Adipocyte (in vitro differentiated cells): ENCODE measurements at regions not wholly inside any gene's neighbourhood (a gene's known extent, or its start where the extent isn't known, plus 50 kb on each side); places are given as distances from the start of the nearest gene placed in this dataset.
A peak's percentile ranks its signal among the peaks of the same experiment; 100 is the strongest.

Experiments
- DNase-seq: peaks from one replicate; pipeline ENCODE4 v3.0.0-alpha.2; 2015; ENCODE audit warnings: low read depth
- H3K27me3 ChIP-seq: replicated peaks from 2 replicates; pipeline ENCODE4 v1.7.0; 2013; ENCODE audit warnings: mild to moderate bottlenecking, low read length, moderate library complexity; ENCODE audit not compliant: control insufficient read depth, insufficient read depth
- H3K36me3 ChIP-seq: 2 replicates; pipeline ENCODE4 v1.7.0; 2013; ENCODE audit warnings: low read length, mild to moderate bottlenecking, moderate library complexity; ENCODE audit not compliant: control insufficient read depth, insufficient read depth, severe bottlenecking
- H3K4me1 ChIP-seq: 2 replicates; pipeline ENCODE4 v1.7.0; 2013; ENCODE audit warnings: mild to moderate bottlenecking, low read length, moderate library complexity; ENCODE audit not compliant: control insufficient read depth, insufficient read depth
- H3K4me3 ChIP-seq: 2 replicates; pipeline ENCODE4 v1.7.0; 2013; ENCODE audit warnings: mild to moderate bottlenecking, low read length, moderate library complexity
- H3K9ac ChIP-seq: 2 replicates; pipeline ENCODE4 v1.7.0; 2013; ENCODE audit warnings: mild to moderate bottlenecking, low read length, moderate library complexity
- H3K9me3 ChIP-seq: 2 replicates; pipeline ENCODE4 v1.7.0; 2013; ENCODE audit warnings: mild to moderate bottlenecking, low read length, moderate library complexity; ENCODE audit not compliant: control insufficient read depth

- DNase-seq, result no peak
- no peak overlapping the region for H3K4me3 ChIP-seq
- H3K4me1 ChIP-seq, result no peaks in the 10 kb centered on the region
- H3K36me3 ChIP-seq, result no peaks in the 10 kb centered on the region
- peaks cover 3% of the 10 kb centered on the region for H3K9me3 ChIP-seq
- H3K9ac ChIP-seq, result no peak overlapping the region
- no peaks in the 10 kb centered on the region for H3K27me3 ChIP-seq
Measured at GRCh38 chr9:118128313-118128712, 424.1 kb downstream of the TLR4 start.

- Histone ChIP-seq H3K4me1 (no peaks in the 10 kb centered on the region), H3K36me3 (no peaks in the 10 kb centered on the region), H3K4me3 (no peak overlapping the region), H3K27me3 (no peaks in the 10 kb centered on the region), H3K9ac (no peak overlapping the region), H3K9me3 (peaks cover 3% of the 10 kb centered on the region)
- no peak for DNase-seq
Measured at GRCh38 chr9:118129541-118129940, 425.3 kb downstream of the TLR4 start.

- Histone ChIP-seq H3K36me3 (no peaks in the 10 kb centered on the region), H3K4me3 (no peak overlapping the region), H3K9ac (no peak overlapping the region), H3K27me3 (no peaks in the 10 kb centered on the region), H3K4me1 (no peaks in the 10 kb centered on the region), H3K9me3 (no peaks in the 10 kb centered on the region)
- no peak for DNase-seq
Measured at GRCh38 chr9:118148990-118149389, 444.8 kb downstream of the TLR4 start.

- Histone ChIP-seq H3K9me3 (no peaks in the 10 kb centered on the region), H3K4me3 (no peak overlapping the region), H3K27me3 (no peaks in the 10 kb centered on the region), H3K4me1 (no peaks in the 10 kb centered on the region), H3K36me3 (no peaks in the 10 kb centered on the region), H3K9ac (no peak overlapping the region)
- no peak for DNase-seq
Measured at GRCh38 chr9:118156846-118157245, 452.6 kb downstream of the TLR4 start.

GRCh38 chr9:118162716-118163115 lies 458.5 kb downstream of the TLR4 start:
- H3K36me3 ChIP-seq, result no peaks in the 10 kb centered on the region
- H3K9me3 ChIP-seq, result no peaks in the 10 kb centered on the region
- H3K9ac ChIP-seq, result no peak overlapping the region
- no peak for DNase-seq
- H3K27me3 ChIP-seq, result no peaks in the 10 kb centered on the region
- no peak overlapping the region for H3K4me3 ChIP-seq
- H3K4me1 ChIP-seq, result no peaks in the 10 kb centered on the region

- Histone ChIP-seq H3K4me3 (no peak overlapping the region), H3K9me3 (no peaks in the 10 kb centered on the region), H3K36me3 (no peaks in the 10 kb centered on the region), H3K4me1 (no peaks in the 10 kb centered on the region), H3K9ac (no peak overlapping the region), H3K27me3 (no peaks in the 10 kb centered on the region)
- DNase-seq, result no peak
Measured at GRCh38 chr9:118163751-118164150, 459.5 kb downstream of the TLR4 start.

- no peaks in the 10 kb centered on the region for H3K9me3 ChIP-seq
- no peaks in the 10 kb centered on the region for H3K36me3 ChIP-seq
- no peak overlapping the region for H3K9ac ChIP-seq
- H3K4me3 ChIP-seq, result no peak overlapping the region
- H3K27me3 ChIP-seq, result peaks cover under 1% of the 10 kb centered on the region
- no peak for DNase-seq
- H3K4me1 ChIP-seq, result no peaks in the 10 kb centered on the region
Measured at GRCh38 chr9:118165451-118165850, 461.2 kb downstream of the TLR4 start.

- no peak overlapping the region for H3K4me3 ChIP-seq
- peaks cover 3% of the 10 kb centered on the region for H3K27me3 ChIP-seq
- DNase-seq, result peak; percentile 20
- no peaks in the 10 kb centered on the region for H3K4me1 ChIP-seq
- H3K36me3 ChIP-seq, result no peaks in the 10 kb centered on the region
- no peak overlapping the region for H3K9ac ChIP-seq
- no peaks in the 10 kb centered on the region for H3K9me3 ChIP-seq
Measured at GRCh38 chr9:118170032-118170955, 466.1 kb downstream of the TLR4 start.

- Histone ChIP-seq H3K36me3 (no peaks in the 10 kb centered on the region), H3K4me1 (no peaks in the 10 kb centered on the region), H3K9me3 (no peaks in the 10 kb centered on the region), H3K9ac (no peak overlapping the region), H3K27me3 (no peaks in the 10 kb centered on the region), H3K4me3 (no peak overlapping the region)
- no peak for DNase-seq
Measured at GRCh38 chr9:118177241-118177640, 473.0 kb downstream of the TLR4 start.

- Histone ChIP-seq H3K9ac (no peak overlapping the region), H3K4me1 (no peaks in the 10 kb centered on the region), H3K4me3 (no peak overlapping the region), H3K9me3 (no peaks in the 10 kb centered on the region), H3K36me3 (no peaks in the 10 kb centered on the region), H3K27me3 (no peaks in the 10 kb centered on the region)
- no peak for DNase-seq
Measured at GRCh38 chr9:118183576-118183975, 479.4 kb downstream of the TLR4 start.

GRCh38 chr9:118187408-118187807 lies 483.2 kb downstream of the TLR4 start:
- H3K27me3 ChIP-seq, result no peaks in the 10 kb centered on the region
- no peak for DNase-seq
- no peaks in the 10 kb centered on the region for H3K36me3 ChIP-seq
- no peak overlapping the region for H3K9ac ChIP-seq
- no peaks in the 10 kb centered on the region for H3K9me3 ChIP-seq
- no peaks in the 10 kb centered on the region for H3K4me1 ChIP-seq
- H3K4me3 ChIP-seq, result no peak overlapping the region

GRCh38 chr9:118189615-118190014 lies 485.4 kb downstream of the TLR4 start:
- no peaks in the 10 kb centered on the region for H3K36me3 ChIP-seq
- no peak overlapping the region for H3K4me3 ChIP-seq

More at GRCh38 chr9:118189615-118190014, 485.4 kb downstream of the TLR4 start:
- no peak for DNase-seq
- Histone ChIP-seq H3K9ac (no peak overlapping the region), H3K4me1 (no peaks in the 10 kb centered on the region), H3K9me3 (no peaks in the 10 kb centered on the region), H3K27me3 (no peaks in the 10 kb centered on the region)
